Thymus (tissue), 11 donors: ENCODE measurements at regions not wholly inside any gene's neighbourhood (a gene's known extent, or its start where the extent isn't known, plus 50 kb on each side); places are given as distances from the start of the nearest gene placed in this dataset.
A peak's percentile ranks its signal among the peaks of the same experiment; 100 is the strongest.

ENCODE experiments used
- DNase-seq, 9 donors: peaks; one replicate each; pipeline ENCODE4 v3.0.0-alpha.2; 2013; ENCODE audit warnings: low spot score in 9 of 9, low read depth in 6 of 9, missing footprints in 1 of 9
- H3K27ac ChIP-seq, 2 donors: one replicate each; pipeline ENCODE4 v1.5.1; 2013; ENCODE audit warnings: control low read depth in 1 of 2, low read depth in 1 of 2, low read length in 1 of 2, mild to moderate bottlenecking in 1 of 2, moderate library complexity in 1 of 2
- H3K27me3 ChIP-seq, 2 donors: one replicate each; pipeline ENCODE4 v1.5.1; 2013; ENCODE audit warnings: low read length in 1 of 2; ENCODE audit not compliant: control insufficient read depth in 2 of 2, insufficient read depth in 1 of 2
- H3K36me3 ChIP-seq, 2 donors: one replicate each; pipeline ENCODE4 v1.5.1; 2013; ENCODE audit warnings: low read length in 1 of 2, mild to moderate bottlenecking in 1 of 2, moderate library complexity in 1 of 2; ENCODE audit not compliant: control insufficient read depth in 2 of 2, insufficient read depth in 2 of 2
- H3K4me1 ChIP-seq, 2 donors: one replicate each; pipeline ENCODE4 v1.5.1; 2013; ENCODE audit warnings: low read length in 2 of 2; ENCODE audit not compliant: control insufficient read depth in 2 of 2, insufficient read depth in 2 of 2
- H3K4me3 ChIP-seq, 2 donors: one replicate each; pipeline ENCODE4 v1.5.1; 2013; ENCODE audit warnings: low read length in 2 of 2, control low read depth in 1 of 2, mild to moderate bottlenecking in 1 of 2
- H3K9me3 ChIP-seq, 2 donors: one replicate each; pipeline ENCODE4 v1.5.1; 2013; ENCODE audit warnings: low read length in 1 of 2, mild to moderate bottlenecking in 1 of 2; ENCODE audit not compliant: control insufficient read depth in 2 of 2, insufficient read depth in 1 of 2
- WGBS: extraction: QIAGEN DNeasy Blood & Tissue Kit; methylation state at CpG from one replicate; pipeline ENCODE4 v1.1.7; 2013; 5-methylcytosine and 5-hydroxymethylcytosine counted together
- donor health status: healthy.

GRCh38 chr18:76689646-76690264 lies 132.6 kb upstream of the ZNF236 start:
- 76% methylated on average over 7 of the region's 7 CpGs for WGBS
- Histone ChIP-seq H3K27me3 (peaks cover 0 to 8% of the 10 kb centered on the region in 2 donors), H3K27ac (no peak overlapping the region), H3K4me3 (no peak overlapping the region), H3K9me3 (no peaks in the 10 kb centered on the region), H3K4me1 (no peaks in the 10 kb centered on the region), H3K36me3 (no peaks in the 10 kb centered on the region)
- DNase-seq, result no peak

- H3K9me3 ChIP-seq, result no peaks in the 10 kb centered on the region
- no peak overlapping the region for H3K4me3 ChIP-seq
- H3K27me3 ChIP-seq, result peaks cover 0 to 8% of the 10 kb centered on the region in 2 donors
- H3K36me3 ChIP-seq, result no peaks in the 10 kb centered on the region
- H3K4me1 ChIP-seq, result no peaks in the 10 kb centered on the region
- no peak for DNase-seq
- H3K27ac ChIP-seq, result no peak overlapping the region
- WGBS, result 57% methylated on average over 15 of the region's 15 CpGs
These were observed 133.5 kb upstream of the ZNF236 start for GRCh38 chr18:76688724-76689472.

- Histone ChIP-seq H3K9me3 (no peaks in the 10 kb centered on the region), H3K36me3 (no peaks in the 10 kb centered on the region), H3K4me3 (no peak overlapping the region), H3K27ac (no peak overlapping the region), H3K27me3 (peaks cover 0 to 8% of the 10 kb centered on the region in 2 donors), H3K4me1 (no peaks in the 10 kb centered on the region)
- DNase-seq, result no peak
- 91% methylated on average over 10 of the region's 10 CpGs for WGBS
These were observed 134.9 kb upstream of the ZNF236 start for GRCh38 chr18:76687304-76687962.

- Histone ChIP-seq H3K27ac (no peak overlapping the region), H3K4me1 (no peaks in the 10 kb centered on the region), H3K4me3 (no peak overlapping the region), H3K27me3 (peaks cover 0 to 8% of the 10 kb centered on the region in 2 donors), H3K36me3 (no peaks in the 10 kb centered on the region), H3K9me3 (no peaks in the 10 kb centered on the region)
- DNase-seq, result peak in 2 of 9 donors; percentile 26 to 31
- WGBS, result 24% methylated on average over 11 of the region's 11 CpGs
These were observed 135.6 kb upstream of the ZNF236 start for GRCh38 chr18:76686737-76687231.

- WGBS, result 97% methylated on average over 8 of the region's 8 CpGs
- DNase-seq, result no peak
- peaks cover 0 to 8% of the 10 kb centered on the region in 2 donors for H3K27me3 ChIP-seq
These were observed 136.5 kb upstream of the ZNF236 start for GRCh38 chr18:76685860-76686259.

GRCh38 chr18:76685402-76685801 lies 137.0 kb upstream of the ZNF236 start:
- H3K36me3 ChIP-seq, result no peaks in the 10 kb centered on the region
- H3K4me1 ChIP-seq, result no peaks in the 10 kb centered on the region
- no peaks in the 10 kb centered on the region for H3K9me3 ChIP-seq
- H3K27me3 ChIP-seq, result peaks cover 0 to 8% of the 10 kb centered on the region in 2 donors
- H3K4me3 ChIP-seq, result no peak overlapping the region
- 93% methylated on average over 7 of the region's 7 CpGs for WGBS
- DNase-seq, result no peak
- no peak overlapping the region for H3K27ac ChIP-seq

More at GRCh38 chr18:76685860-76686259, 136.5 kb upstream of the ZNF236 start:
- Histone ChIP-seq H3K9me3 (no peaks in the 10 kb centered on the region), H3K4me1 (no peaks in the 10 kb centered on the region), H3K4me3 (no peak overlapping the region), H3K27ac (no peak overlapping the region), H3K36me3 (no peaks in the 10 kb centered on the region)

- WGBS, result 95% methylated on average over 16 of the region's 16 CpGs
- H3K27me3 ChIP-seq, result peaks cover 0 to 8% of the 10 kb centered on the region in 2 donors
- H3K36me3 ChIP-seq, result no peaks in the 10 kb centered on the region
- H3K4me3 ChIP-seq, result no peak overlapping the region
- no peaks in the 10 kb centered on the region for H3K4me1 ChIP-seq
- no peaks in the 10 kb centered on the region for H3K9me3 ChIP-seq
- no peak for DNase-seq
- no peak overlapping the region for H3K27ac ChIP-seq
These were observed 138.1 kb upstream of the ZNF236 start for GRCh38 chr18:76684265-76684664.

GRCh38 chr18:76679945-76680344 lies 142.4 kb upstream of the ZNF236 start:
- no peaks in the 10 kb centered on the region for H3K36me3 ChIP-seq
- peaks cover 2 to 6% of the 10 kb centered on the region in 2 donors for H3K27me3 ChIP-seq
- H3K4me1 ChIP-seq, result no peaks in the 10 kb centered on the region
- H3K4me3 ChIP-seq, result no peak overlapping the region
- WGBS, result 89% methylated on average over 8 of the region's 8 CpGs
- no peaks in the 10 kb centered on the region for H3K9me3 ChIP-seq
- H3K27ac ChIP-seq, result no peak overlapping the region
- no peak for DNase-seq

- WGBS, result 89% methylated on average over 7 of the region's 7 CpGs
- H3K27ac ChIP-seq, result no peak overlapping the region
- no peaks in the 10 kb centered on the region for H3K36me3 ChIP-seq
- DNase-seq, result no peak
- no peaks in the 10 kb centered on the region for H3K4me1 ChIP-seq
- no peak overlapping the region for H3K4me3 ChIP-seq
- H3K27me3 ChIP-seq, result peaks cover 2 to 10% of the 10 kb centered on the region in 2 donors
- no peaks in the 10 kb centered on the region for H3K9me3 ChIP-seq
These were observed 143.1 kb upstream of the ZNF236 start for GRCh38 chr18:76679259-76679658.
